HEK293 (cell line): ENCODE measurements at regions not wholly inside any gene's neighbourhood (a gene's known extent, or its start where the extent isn't known, plus 50 kb on each side); places are given as distances from the start of the nearest gene placed in this dataset.

Source experiments
- CTCF ChIA-PET: fragments of 350-600 bp; formaldehyde crosslinking; extraction: SDS; loops from one replicate; lab custom pipeline; 2021; ENCODE audit warnings: antibody characterized with exemption; lab: Yijun Ruan, JAX
- POLR2A ChIA-PET: fragments of 300-600 bp; formaldehyde crosslinking; extraction: SDS; loops from one replicate; lab custom pipeline; 2020; ENCODE audit warnings: antibody characterized with exemption, inconsistent platforms; lab: Yijun Ruan, JAX
- H3K27ac ChIP-seq: fragments of 200-500 bp; sonication (Bioruptor generic); 2 replicates; pipeline ENCODE4 v1.5.1; 2014; ENCODE audit warnings: low read depth, low read length, control low read depth, inconsistent platforms; ENCODE audit errors: extremely low read depth
- H3K36me3 ChIP-seq, 2 experiments: fragments of 200-500 bp in 1 of 2; sonication (Bioruptor generic) in 1 of 2; 1 replicate in 1 of 2; 2 replicates in 1 of 2; pipeline ENCODE4 v1.5.1; 2014 to 2017; ENCODE audit warnings: inconsistent platforms in 2 of 2, low read length in 2 of 2; ENCODE audit not compliant: control insufficient read depth in 2 of 2, insufficient read depth in 1 of 2
- H3K4me1 ChIP-seq: fragments of 200-500 bp; sonication (Bioruptor generic); 2 replicates; pipeline ENCODE4 v1.5.1; 2014; ENCODE audit warnings: mild to moderate bottlenecking, low read length, inconsistent platforms; ENCODE audit not compliant: control insufficient read depth, insufficient read depth
- H3K4me3 ChIP-seq: 2 replicates; pipeline ENCODE4 v1.5.1; 2011; ENCODE audit warnings: low read depth, mild to moderate bottlenecking, control low read depth, low read length, moderate library complexity
- H3K9me3 ChIP-seq: fragments of 200-500 bp; sonication (Bioruptor generic); 2 replicates; pipeline ENCODE4 v1.5.1; 2014; ENCODE audit warnings: low read depth, low read length, inconsistent platforms; ENCODE audit not compliant: control insufficient read depth, insufficient read depth
- PRDM2 ChIP-seq: fragments of 450-650 bp; formaldehyde crosslinking; IDR thresholded peaks from 2 replicates; pipeline ENCODE4 v1.5.1; 2016; ENCODE audit warnings: missing biosample characterization, missing genetic modification characterization, borderline replicate concordance
- ZBTB11 ChIP-seq: fragments of 450-650 bp; formaldehyde crosslinking; conservative IDR thresholded peaks from 2 replicates; pipeline ENCODE4 v1.5.1; 2016; ENCODE audit warnings: low read depth, missing biosample characterization, missing genetic modification characterization
- ZFHX2 ChIP-seq: fragments of 450-650 bp; formaldehyde crosslinking; conservative IDR thresholded peaks from 2 replicates; pipeline ENCODE4 v1.5.1; 2016; ENCODE audit warnings: missing biosample characterization, missing genetic modification characterization
- ZFP41 ChIP-seq: fragments of 450-650 bp; formaldehyde crosslinking; IDR thresholded peaks from 2 replicates; pipeline ENCODE4 v1.5.1; 2016; ENCODE audit warnings: missing biosample characterization, missing genetic modification characterization, borderline replicate concordance
- ZFP69B ChIP-seq: fragments of 450-650 bp; formaldehyde crosslinking; IDR thresholded peaks from 2 replicates; pipeline ENCODE4 v1.5.1; 2016; ENCODE audit warnings: missing biosample characterization, missing genetic modification characterization
- ZNF112 ChIP-seq: fragments of 450-650 bp; formaldehyde crosslinking; IDR thresholded peaks from 2 replicates; pipeline ENCODE4 v1.5.0; 2017; ENCODE audit warnings: missing biosample characterization, missing genetic modification characterization
- ZNF157 ChIP-seq: fragments of 450-650 bp; formaldehyde crosslinking; IDR thresholded peaks from 2 replicates; pipeline ENCODE4 v1.5.1; 2016; ENCODE audit warnings: missing biosample characterization, missing genetic modification characterization
- ZNF169 ChIP-seq: fragments of 450-650 bp; formaldehyde crosslinking; IDR thresholded peaks from 2 replicates; pipeline ENCODE4 v1.5.1; 2016; ENCODE audit warnings: missing biosample characterization, missing genetic modification characterization
- ZNF174 ChIP-seq: fragments of 450-650 bp; formaldehyde crosslinking; IDR thresholded peaks from 2 replicates; pipeline ENCODE4 v1.5.0; 2017; ENCODE audit warnings: missing biosample characterization, mild to moderate bottlenecking, missing genetic modification characterization
- ZNF18 ChIP-seq: fragments of 450-650 bp; formaldehyde crosslinking; IDR thresholded peaks from 2 replicates; pipeline ENCODE4 v1.5.1; 2016; ENCODE audit warnings: missing biosample characterization, missing genetic modification characterization
- ZNF19 ChIP-seq: fragments of 450-650 bp; formaldehyde crosslinking; IDR thresholded peaks from 2 replicates; pipeline ENCODE4; 2016; ENCODE audit warnings: missing biosample characterization, missing genetic modification characterization, low read depth
- ZNF2 ChIP-seq: fragments of 450-650 bp; formaldehyde crosslinking; IDR thresholded peaks from 2 replicates; pipeline ENCODE4 v1.5.1; 2016; ENCODE audit warnings: missing biosample characterization, missing genetic modification characterization
- ZNF274 ChIP-seq, 2 experiments: fragments of 200-500 bp in 1 of 2; fragments of 450-650 bp in 1 of 2; sonication (Bioruptor generic) in 1 of 2; formaldehyde crosslinking in 1 of 2; IDR thresholded peaks; 2 replicates each; pipeline versions ENCODE4 v1.5.1 to v1.6.1; 2014 to 2016; ENCODE audit warnings: borderline replicate concordance in 1 of 2, inconsistent platforms in 1 of 2, low read length in 1 of 2, missing biosample characterization in 1 of 2, missing genetic modification characterization in 1 of 2
- ZNF311 ChIP-seq: fragments of 450-650 bp; formaldehyde crosslinking; IDR thresholded peaks from 2 replicates; pipeline ENCODE4 v1.5.1; 2017; ENCODE audit warnings: missing biosample characterization, missing genetic modification characterization, borderline replicate concordance
- ZNF398 ChIP-seq: fragments of 450-650 bp; formaldehyde crosslinking; IDR thresholded peaks from 2 replicates; pipeline ENCODE4 v1.5.1; 2017; ENCODE audit warnings: missing biosample characterization, missing genetic modification characterization
- ZNF510 ChIP-seq: fragments of 450-650 bp; formaldehyde crosslinking; IDR thresholded peaks from 2 replicates; pipeline ENCODE4 v1.5.1; 2018; ENCODE audit warnings: mild to moderate bottlenecking, missing genetic modification characterization, missing biosample characterization; ENCODE audit not compliant: insufficient replicate concordance
- ZNF544 ChIP-seq: fragments of 450-650 bp; formaldehyde crosslinking; IDR thresholded peaks from 2 replicates; pipeline ENCODE4 v1.5.0; 2017; ENCODE audit warnings: missing biosample characterization, missing genetic modification characterization
- ZNF549 ChIP-seq: fragments of 450-650 bp; IDR thresholded peaks from 2 replicates; pipeline ENCODE4 v1.5.1; 2018; ENCODE audit warnings: missing biosample characterization, missing genetic modification characterization, mild to moderate bottlenecking, inconsistent platforms, moderate library complexity
- ZNF555 ChIP-seq: fragments of 450-650 bp; formaldehyde crosslinking; conservative IDR thresholded peaks from 2 replicates; pipeline ENCODE4 v1.5.1; 2017; ENCODE audit warnings: missing biosample characterization, mild to moderate bottlenecking, missing genetic modification characterization, inconsistent platforms
- ZNF629 ChIP-seq: fragments of 450-650 bp; formaldehyde crosslinking; IDR thresholded peaks from 2 replicates; pipeline ENCODE4 v1.5.1; 2017; ENCODE audit warnings: missing biosample characterization, missing genetic modification characterization
- ZNF658 ChIP-seq: fragments of 450-650 bp; formaldehyde crosslinking; IDR thresholded peaks from 2 replicates; pipeline ENCODE4; 2016; ENCODE audit warnings: missing biosample characterization, missing genetic modification characterization
- ZNF677 ChIP-seq: fragments of 450-650 bp; IDR thresholded peaks from 2 replicates; pipeline ENCODE4 v1.5.0; 2018; ENCODE audit warnings: missing biosample characterization, mild to moderate bottlenecking, missing genetic modification characterization, moderate library complexity
- ZNF776 ChIP-seq: fragments of 450-650 bp; formaldehyde crosslinking; IDR thresholded peaks from 2 replicates; pipeline ENCODE4 v1.5.0; 2017; ENCODE audit warnings: missing biosample characterization, missing genetic modification characterization, borderline replicate concordance
- ZSCAN16 ChIP-seq: fragments of 450-650 bp; formaldehyde crosslinking; IDR thresholded peaks from 2 replicates; pipeline ENCODE4 v1.5.1; 2016; ENCODE audit warnings: missing biosample characterization, missing genetic modification characterization

- no peak for TF ChIP-seq ZNF157
- TF ChIP-seq ZNF629 (tag by site-specific recombination) = no peak
- TF ChIP-seq ZNF2 = no peak
- TF ChIP-seq ZNF658 (tag by site-specific recombination) = no peak
- no peak for TF ChIP-seq ZNF398
- TF ChIP-seq ZNF174 (tag by site-specific recombination) = no peak
- no peak for TF ChIP-seq ZNF555
- no peak for TF ChIP-seq ZNF776 (tag by site-specific recombination)
- TF ChIP-seq ZNF19 (tag by site-specific recombination) = no peak
- TF ChIP-seq ZFHX2 (tag by site-specific recombination) = no peak
- TF ChIP-seq ZNF274 (IDR thresholded peaks at IDR 0.05; ENCODE audit: low read length) = no peak
- no peak for TF ChIP-seq ZNF274 (tag by site-specific recombination; IDR thresholded peaks at IDR 0.05; ENCODE audit: borderline replicate concordance)
- TF ChIP-seq ZNF510 (tag by site-specific recombination) = no peak
- no peak for TF ChIP-seq ZFP69B (tag by site-specific recombination)
- TF ChIP-seq ZNF549 (tag by site-specific recombination) = no peak
- no peak for TF ChIP-seq ZNF112
- no peak for TF ChIP-seq ZSCAN16 (tag by site-specific recombination)
- CTCF ChIA-PET = interaction anchor here (0.5 to 0.9 kb wide), 2 partner anchors 121 to 229 kb away, joined by 3 to 4 read pairs; partner anchors contain the start of gene SNX18
- POLR2A ChIA-PET = no interaction called here
- Histone ChIP-seq H3K4me3 (no peak overlapping the region), H3K9me3 (no peaks in the 10 kb centered on the region), H3K36me3 (no peaks in the 10 kb centered on the region), H3K4me1 (no peaks in the 10 kb centered on the region), H3K27ac (no peak overlapping the region)
Measured at GRCh38 chr5:54746346-54746745, 228.8 kb downstream of the SNX18 start.

- Histone ChIP-seq H3K36me3 (no peaks in the 10 kb centered on the region), H3K27ac (no peak overlapping the region), H3K4me3 (no peak overlapping the region), H3K9me3 (no peaks in the 10 kb centered on the region), H3K4me1 (no peaks in the 10 kb centered on the region)
- no peak for TF ChIP-seq PRDM2 (tag by site-specific recombination)
- TF ChIP-seq ZNF677 (tag by site-specific recombination) = no peak
- no peak for TF ChIP-seq ZNF311 (tag by site-specific recombination)
- TF ChIP-seq ZNF544 = no peak
- no peak for TF ChIP-seq ZBTB11
- TF ChIP-seq ZNF169 (tag by site-specific recombination) = no peak
- TF ChIP-seq ZNF18 (tag by site-specific recombination) = no peak
- no peak for TF ChIP-seq ZFP41
- CTCF ChIA-PET = interaction anchor here (0.9 kb wide), 1 partner anchor 122 kb away, joined by 3 read pairs; no protein-coding TSS in a partner anchor
- POLR2A ChIA-PET = no interaction called here
Measured at GRCh38 chr5:54745599-54745998, 228.0 kb downstream of the SNX18 start.
